SK-N-SH (cell line): ENCODE measurements at regions not wholly inside any gene's neighbourhood (a gene's known extent, or its start where the extent isn't known, plus 50 kb on each side); places are given as distances from the start of the nearest gene placed in this dataset.

Source experiments
- CTCF ChIA-PET: fragments of 300-600, 350-600 bp; formaldehyde crosslinking; extraction: SDS; loops from one replicate; lab custom pipeline; 2021; lab: Yijun Ruan, JAX
- POLR2A ChIA-PET: fragments of 350-600 bp; sonication (Branson Sonifier 250); formaldehyde crosslinking; extraction: SDS; loops from one replicate; lab custom pipeline; 2020; ENCODE audit warnings: antibody characterized with exemption, inconsistent platforms; lab: Yijun Ruan, JAX
- DNase-seq: peaks from one replicate; pipeline ENCODE4 v3.0.0; 2012
- H2AFZ ChIP-seq: fragments of 200-600 bp; sonication (generic); 2 replicates; pipeline ENCODE4 v1.8.1; 2016; ENCODE audit warnings: antibody characterized with exemption, mild to moderate bottlenecking, low read depth
- H3F3A ChIP-seq: fragments of 200-600 bp; sonication (generic); replicated peaks from 2 replicates; pipeline ENCODE3; 2016; ENCODE audit warnings: antibody characterized with exemption, mild to moderate bottlenecking; ENCODE audit not compliant: insufficient read depth
- H3K27ac ChIP-seq, 2 experiments: fragments of 200-500 bp in 1 of 2; fragments of 200-600 bp in 1 of 2; sonication (Bioruptor generic) in 1 of 2; sonication (generic), shearing (Covaris generic) in 1 of 2; 2 replicates each; pipeline versions ENCODE4 v1.5.1 to v1.6.1; 2014 to 2016; ENCODE audit warnings: low read depth in 2 of 2, inconsistent platforms in 1 of 2, low read length in 1 of 2, mild to moderate bottlenecking in 1 of 2, mixed read lengths in 1 of 2
- H3K27me3 ChIP-seq: fragments of 200-600 bp; sonication (generic), shearing (Covaris generic); 2 replicates; pipeline ENCODE4 v1.6.1; 2016; ENCODE audit warnings: mixed run types; ENCODE audit not compliant: insufficient read depth
- H3K36me3 ChIP-seq, 2 experiments: fragments of 200-500 bp in 1 of 2; fragments of 200-600 bp in 1 of 2; sonication (Bioruptor generic) in 1 of 2; sonication (generic) in 1 of 2; replicated peaks in 1 of 2; 2 replicates each; pipeline versions ENCODE3 to v1.5.1; 2014 to 2016; ENCODE audit warnings: low read length in 1 of 2, mild to moderate bottlenecking in 1 of 2; ENCODE audit not compliant: insufficient read depth in 2 of 2, control insufficient read depth in 1 of 2
- H3K4me1 ChIP-seq, 2 experiments: fragments of 200-500 bp in 1 of 2; fragments of 200-600 bp in 1 of 2; sonication (Bioruptor generic) in 1 of 2; sonication (generic), shearing (Covaris generic) in 1 of 2; 2 replicates each; pipeline versions ENCODE4 v1.5.1 to v1.6.1; 2014 to 2016; ENCODE audit warnings: low read depth in 1 of 2, low read length in 1 of 2, mixed run types in 1 of 2; ENCODE audit not compliant: insufficient read depth in 2 of 2, control insufficient read depth in 1 of 2
- H3K4me2 ChIP-seq: fragments of 200-600 bp; sonication (generic), shearing (Covaris generic); 2 replicates; pipeline ENCODE4 v1.6.1; 2017; ENCODE audit warnings: mixed run types
- H3K4me3 ChIP-seq, 2 experiments: fragments of 200-500 bp in 1 of 2; fragments of 200-600 bp in 1 of 2; sonication (Bioruptor generic) in 1 of 2; sonication (generic), shearing (Covaris generic) in 1 of 2; 2 replicates each; pipeline versions ENCODE4 v1.5.1 to v1.8.1; 2014 to 2016; ENCODE audit warnings: low read depth in 2 of 2, inconsistent platforms in 1 of 2, low read length in 1 of 2, mild to moderate bottlenecking in 1 of 2, mixed read lengths in 1 of 2, moderate library complexity in 1 of 2
- H3K79me2 ChIP-seq: fragments of 200-600 bp; sonication (generic); 2 replicates; pipeline ENCODE4 v1.8.1; 2017; ENCODE audit warnings: mild to moderate bottlenecking; ENCODE audit not compliant: insufficient read depth
- H3K9ac ChIP-seq: fragments of 200-600 bp; sonication (generic); 2 replicates; pipeline ENCODE4 v1.6.1; 2017; ENCODE audit warnings: mixed run types
- H3K9me2 ChIP-seq: fragments of 200-600 bp; sonication (generic); 2 replicates; pipeline ENCODE4 v1.6.1; 2017; ENCODE audit warnings: mixed run types
- H3K9me3 ChIP-seq: fragments of 200-600 bp; sonication (generic); 2 replicates; pipeline ENCODE4 v1.6.1; 2017; ENCODE audit warnings: mixed run types, mild to moderate bottlenecking, moderate library complexity
- H4K20me1 ChIP-seq: fragments of 200-600 bp; sonication (generic); 2 replicates; pipeline ENCODE4 v1.6.1; 2017; ENCODE audit warnings: mild to moderate bottlenecking, mixed run types; ENCODE audit not compliant: insufficient read depth
- CTCF ChIP-seq: fragments of 200-600 bp; sonication (generic); IDR thresholded peaks from 2 replicates; pipeline ENCODE4 v1.6.1; 2017; ENCODE audit warnings: antibody characterized with exemption, mild to moderate bottlenecking, moderate library complexity
- ELF1 ChIP-seq: IDR thresholded peaks from 2 replicates; pipeline ENCODE4 v1.4.0; 2012
- EP300 ChIP-seq, 2 experiments: IDR thresholded peaks; 2 replicates each; pipeline versions ENCODE4 v1.4.0 to v1.6.1; 2012; ENCODE audit warnings: borderline replicate concordance in 1 of 2, low read depth in 1 of 2, low read length in 1 of 2
- FOXM1 ChIP-seq: IDR thresholded peaks from 2 replicates; pipeline ENCODE4 v1.4.0; 2012; ENCODE audit warnings: low read depth, mild to moderate bottlenecking
- MAX ChIP-seq: IDR thresholded peaks from 2 replicates; pipeline ENCODE4 v1.4.0; 2012; ENCODE audit warnings: low read depth
- NFIC ChIP-seq: IDR thresholded peaks from 2 replicates; pipeline ENCODE4 v1.4.0; 2012; ENCODE audit warnings: borderline replicate concordance
- PBX3 ChIP-seq: IDR thresholded peaks from 2 replicates; pipeline ENCODE4; 2012
- RAD21 ChIP-seq: IDR thresholded peaks from 2 replicates; pipeline ENCODE4 v1.6.1; 2012; ENCODE audit warnings: mild to moderate bottlenecking, low read length
- RCOR1 ChIP-seq: fragments of 150-350 bp; IDR thresholded peaks from 2 replicates; pipeline ENCODE4 v1.6.1; 2017; ENCODE audit warnings: antibody characterized with exemption, low read length
- REST ChIP-seq: IDR thresholded peaks from 2 replicates; pipeline ENCODE4 v1.6.1; 2012; ENCODE audit warnings: mild to moderate bottlenecking, low read depth, low read length, moderate library complexity
- SIN3A ChIP-seq: IDR thresholded peaks from 2 replicates; pipeline ENCODE4 v1.6.1; 2012; ENCODE audit warnings: low read depth, mild to moderate bottlenecking, low read length, moderate library complexity, borderline replicate concordance
- SMC3 ChIP-seq: IDR thresholded peaks from 2 replicates; pipeline ENCODE4 v1.6.1; 2012; ENCODE audit warnings: low read depth, low read length, improper control_type of control experiment
- USF2 ChIP-seq: fragments of 150-350 bp; IDR thresholded peaks from 2 replicates; pipeline ENCODE4 v1.6.1; 2017; ENCODE audit warnings: antibody characterized with exemption, low read length, low read depth, borderline replicate concordance
- YY1 ChIP-seq: IDR thresholded peaks from 2 replicates; pipeline ENCODE4 v1.4.0; 2012; ENCODE audit warnings: low read depth, mild to moderate bottlenecking
- ZBTB33 ChIP-seq: IDR thresholded peaks from 2 replicates; pipeline ENCODE4 v1.4.0; 2012; ENCODE audit warnings: low read depth, borderline replicate concordance
- WGBS: methylation state at CpG from one replicate; pipeline ENCODE4 v1.1.6; 2017; ENCODE audit warnings: low lambda C conversion rate; 5-methylcytosine and 5-hydroxymethylcytosine counted together

GRCh38 chr2:144587306-144587705 is 67.4 kb upstream of the ZEB2 start:
- no peak for DNase-seq
- Histone ChIP-seq H2AFZ (no peak overlapping the region), H3K9ac (no peak overlapping the region), H3K9me3 (no peaks in the 10 kb centered on the region), H3K4me3 (no peak overlapping the region), H3K36me3 (no peaks in the 10 kb centered on the region), H3K4me2 (no peak overlapping the region), H3K27me3 (no peaks in the 10 kb centered on the region), H3F3A (no peaks in the 10 kb centered on the region), H3K4me1 (peaks cover 0 to 5% of the 10 kb centered on the region in 2 experiments; a peak in 2 of 4 replicates), H4K20me1 (no peaks in the 10 kb centered on the region), H3K9me2 (no peaks in the 10 kb centered on the region), H3K27ac (no peak overlapping the region), H3K79me2 (no peaks in the 10 kb centered on the region)
- POLR2A ChIA-PET: no interaction called here
- CTCF ChIA-PET: interaction anchor here (0.6 to 1.0 kb wide), 2 partner anchors 13 to 760 kb away, joined by 3 read pairs; no protein-coding TSS in a partner anchor
- WGBS: 100% methylated on average over 1 of the region's 1 CpG
- TF ChIP-seq YY1 (no peak), SIN3A (no peak), USF2 (no peak)

GRCh38 chr2:144586476-144586875 is 66.6 kb upstream of the ZEB2 start:
- ChIA-PET POLR2A (no interaction called here), CTCF (interaction anchor here (1.0 kb wide), 1 partner anchor 14 kb away, joined by 3 read pairs; no protein-coding TSS in a partner anchor)
- 78% methylated on average over 2 of the region's 2 CpGs for WGBS
- Histone ChIP-seq H3K4me3 (no peak overlapping the region), H2AFZ (no peak overlapping the region), H3K9ac (no peak overlapping the region), H3F3A (no peaks in the 10 kb centered on the region), H3K4me2 (no peak overlapping the region), H3K4me1 (peaks cover 0 to 10% of the 10 kb centered on the region in 2 experiments; a peak in 2 of 4 replicates), H4K20me1 (no peaks in the 10 kb centered on the region), H3K27me3 (no peaks in the 10 kb centered on the region), H3K27ac (no peak overlapping the region), H3K79me2 (no peaks in the 10 kb centered on the region), H3K9me2 (no peaks in the 10 kb centered on the region), H3K9me3 (no peaks in the 10 kb centered on the region), H3K36me3 (no peaks in the 10 kb centered on the region)
- TF ChIP-seq FOXM1 (no peak), PBX3 (no peak), MAX (no peak), SMC3 (no peak), RCOR1 (no peak), ELF1 (no peak), RAD21 (no peak), CTCF (no peak), EP300 (IDR thresholded peaks at IDR 0.05; ENCODE audit: borderline replicate concordance in 1 of 2, low read depth in 1 of 2, low read length in 1 of 2) (no peak), REST (no peak), USF2 (no peak), ZBTB33 (no peak), NFIC (no peak)
- DNase-seq: no peak
